ENCODE measurements at regions not wholly inside any gene's neighbourhood (a gene's known extent, or its start where the extent isn't known, plus 50 kb on each side); places are given as distances from the start of the nearest gene placed in this dataset.
"Not testable (repeated sequence)": the region's sequence is repeated elsewhere in the genome, so short reads cannot be mapped to it uniquely, and the experiment has no call there.

GRCh38 chr1:229862017-229862774, 204.8 kb upstream of the GALNT2 start:
- DNase-seq, result no peak

GRCh38 chr1:229863651-229864545, 203.1 kb upstream of the GALNT2 start:
- DNase-seq, result no peak

- DNase-seq, result no peak
These were observed 202.3 kb upstream of the GALNT2 start for GRCh38 chr1:229864686-229865230.

DNA sequence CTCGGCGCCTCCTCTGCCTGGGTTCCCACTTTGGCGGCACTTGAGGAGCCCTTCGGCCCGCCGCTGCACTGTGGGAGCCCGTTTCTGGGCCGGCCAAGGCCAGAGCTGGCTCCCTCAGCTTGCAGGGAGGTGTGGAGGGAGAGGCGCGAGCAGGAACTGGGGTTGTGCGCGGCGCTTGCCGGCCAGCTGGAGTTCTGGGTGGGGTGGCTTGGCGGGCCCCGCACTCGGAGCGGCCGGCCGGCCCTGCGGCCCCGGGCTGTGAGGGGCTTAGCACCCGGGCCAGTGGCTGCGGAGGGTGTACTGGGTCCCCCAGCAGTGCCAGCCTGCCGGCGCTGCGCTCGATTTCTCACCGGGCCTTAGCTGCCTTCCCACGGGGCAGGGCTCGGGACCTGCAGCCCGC, 201.7 kb upstream of the GALNT2 start:
- not testable (repeated sequence) for DNase-seq

DNA sequence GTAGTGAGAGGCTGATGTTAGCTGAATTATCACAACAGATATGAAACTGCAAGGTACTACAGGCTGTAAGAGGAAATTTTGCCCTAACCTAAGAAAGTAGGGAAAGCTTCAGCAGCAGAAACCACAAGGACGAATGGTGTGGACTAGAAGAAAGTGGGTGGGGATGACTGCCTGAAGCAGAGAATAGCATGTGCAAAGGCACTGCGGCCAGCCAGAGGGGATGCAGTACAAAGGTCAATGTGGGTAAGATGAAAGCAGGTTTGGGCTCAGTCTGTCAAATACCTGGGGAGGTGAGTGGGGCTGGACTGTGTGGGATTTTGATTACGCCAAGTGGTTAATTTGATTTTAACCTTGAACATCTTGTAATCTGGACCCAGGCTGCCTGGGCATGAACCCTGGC, 199.3 kb upstream of the GALNT2 start:
- no peak for DNase-seq

- no peak for DNase-seq
These were observed 197.8 kb upstream of the GALNT2 start for GRCh38 chr1:229869240-229869639.

GRCh38 chr1:229869687-229870086, 197.4 kb upstream of the GALNT2 start:
- no peak for DNase-seq

DNA sequence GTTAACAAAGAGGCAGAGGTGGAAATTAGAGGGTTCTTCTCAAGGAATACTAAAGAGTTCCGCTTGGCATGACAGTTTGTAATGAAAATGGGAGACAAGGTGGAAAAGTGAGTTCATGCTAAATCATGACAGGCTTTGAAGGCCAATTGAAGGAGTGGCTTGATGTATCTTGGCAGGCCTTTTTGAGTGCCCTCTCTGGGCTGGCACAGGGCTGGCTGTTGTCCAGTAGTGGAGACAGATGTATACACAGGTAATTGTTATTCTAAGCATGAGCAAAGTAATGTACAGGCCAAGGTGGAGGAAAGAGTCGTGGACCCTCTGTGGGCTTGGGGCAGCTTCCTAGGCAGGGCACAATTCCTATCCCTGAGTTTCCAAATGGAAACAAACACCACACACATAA, 196.7 kb upstream of the GALNT2 start:
- no peak for DNase-seq

GRCh38 chr1:229871078-229871676, 195.9 kb upstream of the GALNT2 start:
- no peak for DNase-seq

DNA sequence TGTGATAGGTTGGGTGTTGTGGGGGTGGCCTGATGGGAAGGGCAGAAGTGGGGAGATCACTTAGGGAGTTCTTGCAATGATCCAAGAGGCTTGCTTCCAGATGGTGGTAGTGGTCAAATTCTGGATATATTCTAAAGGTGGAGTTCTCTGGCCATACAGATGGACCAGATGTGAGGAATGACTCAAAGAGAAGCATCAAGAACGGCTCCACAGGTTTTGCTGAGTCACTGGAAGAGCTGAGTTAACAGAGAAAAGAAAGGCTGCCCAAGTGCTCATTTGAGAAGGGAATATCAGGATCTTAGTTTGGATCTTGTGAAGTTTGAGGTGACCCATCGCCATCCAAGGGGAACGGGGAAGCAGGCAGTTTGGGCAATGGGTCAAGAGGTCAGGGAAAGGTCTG, 192.9 kb upstream of the GALNT2 start:
- DNase-seq, result no peak

GRCh38 chr1:229874609-229875008, 192.4 kb upstream of the GALNT2 start:
- no peak for DNase-seq

- DNase-seq, result no peak
These were observed 192.0 kb upstream of the GALNT2 start for GRCh38 chr1:229875086-229875485.

DNA sequence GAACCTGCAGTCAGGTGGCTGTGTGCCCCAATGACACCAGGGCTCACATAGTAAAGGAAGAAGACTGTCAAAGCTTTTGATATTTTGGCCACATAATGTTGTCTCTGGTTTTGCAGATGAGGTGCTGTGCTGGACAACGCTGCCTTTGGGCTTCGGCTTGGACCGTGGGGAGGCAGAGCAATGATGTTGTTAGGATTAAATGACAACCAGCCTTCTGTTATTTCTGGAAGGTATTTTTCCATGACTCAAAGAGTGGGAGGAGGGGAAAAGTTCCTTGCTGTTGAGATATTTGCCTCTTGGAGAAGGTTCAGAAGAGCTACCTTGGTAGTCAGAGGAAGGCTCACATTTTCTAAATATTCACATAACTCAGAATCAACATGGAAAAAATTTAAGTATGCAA, 187.3 kb upstream of the GALNT2 start:
- no peak for DNase-seq

DNA sequence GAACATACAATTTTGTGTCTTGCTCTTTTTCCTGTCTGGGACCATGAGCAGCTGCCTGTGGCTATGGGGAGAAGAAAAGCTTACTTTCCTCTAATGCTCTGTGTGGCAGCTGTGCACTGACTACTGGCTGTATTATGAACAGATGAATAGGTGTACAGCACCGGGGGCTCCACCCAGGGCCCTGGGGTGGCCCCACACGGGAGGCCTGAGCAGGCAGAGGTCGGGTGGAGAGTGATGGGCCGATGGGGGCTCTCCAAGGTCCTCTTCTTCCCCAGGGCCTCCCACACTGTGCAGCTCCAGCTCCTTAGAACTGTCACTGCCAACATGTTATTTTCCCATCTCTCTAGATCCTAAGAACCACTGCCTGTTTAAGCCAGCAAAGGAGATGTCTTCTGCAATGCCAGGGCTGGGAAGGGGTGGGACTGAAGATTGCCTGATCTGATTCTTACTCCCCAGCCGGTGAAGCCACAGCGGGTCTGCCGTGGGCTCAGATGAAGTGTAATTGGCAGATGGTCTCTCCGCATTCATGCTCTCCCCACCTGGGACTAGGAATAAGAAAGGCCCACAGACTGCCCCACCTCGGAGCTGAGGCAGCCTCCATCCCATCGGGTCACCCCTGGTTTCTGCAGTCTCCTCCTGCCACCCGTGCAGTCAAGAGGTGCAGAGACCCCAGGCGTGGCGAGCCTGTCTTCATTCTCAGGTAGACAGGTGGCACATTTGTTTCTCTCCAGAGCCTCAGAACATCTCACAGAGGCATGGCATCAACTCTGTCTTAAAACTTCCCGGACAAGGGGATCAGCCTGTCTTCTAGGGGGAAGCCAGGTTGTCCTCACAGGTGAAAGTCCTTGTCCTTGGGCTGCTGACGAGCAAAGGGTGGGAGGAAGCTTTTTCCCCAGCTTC, 186.5 kb upstream of the GALNT2 start:
- no peak for DNase-seq

DNA sequence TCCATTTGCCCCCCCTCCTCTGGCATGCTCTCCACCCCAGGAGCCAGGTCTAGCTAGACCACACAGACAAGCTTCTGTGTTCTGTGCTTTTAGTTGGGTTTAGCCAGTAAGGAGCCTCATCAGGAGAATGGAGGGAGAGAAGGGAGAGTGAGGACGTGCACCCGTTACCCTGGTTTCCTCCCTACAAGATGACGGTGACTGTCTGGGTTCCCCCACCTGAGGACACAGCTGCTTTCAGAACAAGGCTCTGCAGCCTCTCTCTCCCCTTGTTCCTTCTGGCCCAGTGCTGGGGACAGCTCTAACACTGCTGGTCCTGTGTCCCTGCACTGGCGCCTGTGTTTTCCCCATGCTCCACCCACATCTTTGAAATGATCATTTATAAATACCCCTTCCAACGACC, 184.4 kb upstream of the GALNT2 start:
- DNase-seq, result no peak

DNA sequence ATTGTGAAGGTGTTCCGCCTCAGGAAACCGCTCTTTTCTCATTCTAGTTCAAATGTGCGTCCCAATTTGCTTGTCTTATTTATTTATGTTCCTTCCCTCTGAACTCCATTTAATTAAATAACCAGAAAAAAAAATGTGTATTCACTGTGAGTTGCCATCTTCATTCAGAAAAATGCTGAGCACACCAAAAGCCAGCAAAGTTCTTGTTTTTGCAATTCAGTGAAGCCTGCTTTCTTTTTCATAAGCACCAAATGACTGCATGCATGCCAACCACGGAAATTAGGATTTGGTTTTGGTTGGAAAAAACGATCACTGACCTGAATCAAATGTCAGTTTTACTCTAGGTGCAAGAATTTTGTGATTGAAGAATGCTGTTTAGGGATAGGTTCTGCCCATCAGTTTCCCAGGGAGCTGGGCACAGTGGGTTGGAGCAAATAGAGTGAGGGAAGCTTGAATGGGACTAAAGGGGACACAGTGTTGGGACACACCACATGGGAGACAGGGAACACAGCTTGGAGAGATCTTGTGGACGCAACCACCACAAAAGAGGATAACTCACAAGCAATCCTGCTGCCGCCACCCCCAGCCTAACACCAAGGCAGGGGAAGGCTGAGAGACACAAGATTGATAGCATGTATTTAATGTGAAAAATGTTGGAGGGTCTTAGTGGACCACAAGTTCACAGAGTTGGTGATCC, 183.4 kb upstream of the GALNT2 start:
- no peak for DNase-seq

DNA sequence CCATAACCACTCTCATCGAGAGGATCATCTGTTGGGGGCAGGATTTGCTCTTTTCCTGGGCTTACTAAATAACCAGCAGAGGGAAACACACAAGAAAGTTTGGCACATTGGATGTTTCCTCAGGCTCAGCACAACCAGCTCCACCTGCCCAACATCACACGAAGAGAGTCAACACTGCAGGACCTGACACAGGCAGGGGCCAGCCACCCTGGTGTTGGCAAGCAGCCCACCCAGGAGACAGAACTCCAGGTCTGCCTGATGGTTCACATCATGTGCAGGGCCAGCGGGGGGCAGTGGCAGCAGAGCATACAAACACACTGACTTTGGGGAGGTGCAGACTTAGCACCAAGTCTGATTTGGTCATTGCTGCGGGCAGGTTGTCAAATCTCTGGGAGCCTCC, 182.3 kb upstream of the GALNT2 start:
- DNase-seq, result no peak

DNA sequence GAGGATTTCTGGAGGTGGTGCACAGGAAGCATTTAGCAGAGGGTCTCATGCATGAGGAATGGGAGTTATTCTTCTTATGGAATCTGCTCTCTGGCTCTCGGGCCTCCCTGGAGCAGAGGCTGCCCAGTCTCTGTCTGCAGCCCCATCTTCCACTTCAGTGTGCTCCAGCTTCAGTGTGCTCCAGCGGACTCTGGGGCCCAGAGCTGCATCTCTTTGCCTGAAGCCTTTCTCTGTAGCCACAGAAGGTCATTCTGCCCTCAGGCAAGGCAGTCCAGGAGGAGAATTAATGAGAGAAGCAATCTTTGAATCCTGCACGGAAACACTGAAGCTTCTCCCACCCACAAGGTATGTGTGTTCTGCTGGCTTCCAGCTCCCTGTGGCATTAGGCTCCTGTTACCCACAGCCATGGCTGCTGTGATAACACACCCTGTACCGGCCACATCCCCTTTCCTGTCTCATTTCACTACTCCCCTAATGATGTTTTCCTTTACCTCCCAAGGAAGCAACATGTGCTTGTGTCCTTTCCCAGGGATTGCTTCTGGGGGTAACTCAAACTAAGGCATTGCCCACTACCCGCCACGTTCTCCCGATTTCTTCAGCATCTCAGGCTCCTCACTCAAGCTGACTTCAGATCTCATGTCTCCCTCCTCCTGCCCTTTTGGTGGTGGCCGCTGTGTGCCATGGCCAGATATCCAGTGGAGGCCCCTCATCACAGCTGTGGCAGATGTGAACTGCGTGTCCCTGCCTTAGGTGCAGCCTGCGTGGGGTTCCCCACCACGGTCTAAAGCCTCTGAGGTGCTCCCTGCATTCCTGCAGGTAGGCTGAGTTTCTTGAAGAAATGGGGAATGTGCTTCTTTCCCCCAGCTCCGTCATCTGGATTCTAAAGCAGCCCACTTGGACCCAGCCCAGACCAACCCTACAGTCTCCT, 181.2 kb upstream of the GALNT2 start:
- no peak for DNase-seq

GRCh38 chr1:229886636-229887035, 180.4 kb upstream of the GALNT2 start:
- no peak for DNase-seq

- no peak for DNase-seq
These were observed 179.8 kb upstream of the GALNT2 start for GRCh38 chr1:229887043-229887822.
